22Rv1 (cell line): ENCODE measurements at regions not wholly inside any gene's neighbourhood (a gene's known extent, or its start where the extent isn't known, plus 50 kb on each side); places are given as distances from the start of the nearest gene placed in this dataset.

ENCODE experiments used
- CTCF ChIP-seq: fragments of 450-650 bp; IDR thresholded peaks from 2 replicates; pipeline ENCODE4 v1.5.1; 2017; ENCODE audit warnings: mild to moderate bottlenecking
- ZFX ChIP-seq: fragments of 450-650 bp; IDR thresholded peaks from 2 replicates; pipeline ENCODE4 v1.6.1; 2017; ENCODE audit warnings: antibody characterized with exemption, borderline replicate concordance

GRCh38 chr14:54332490-54332889 lies 64.3 kb upstream of the CDKN3 start:
- TF ChIP-seq CTCF (no peak), ZFX (no peak)
